SIG-M5 treated with dmso at 0.1 percent for 504 hours (cell line): ENCODE measurements at regions not wholly inside any gene's neighbourhood (a gene's known extent, or its start where the extent isn't known, plus 50 kb on each side); places are given as distances from the start of the nearest gene placed in this dataset.
A peak's percentile ranks its signal among the peaks of the same experiment; 100 is the strongest.

Source experiments
- DNase-seq: peaks from one replicate; lab custom pipeline; 2025; ENCODE audit not compliant: unreplicated experiment; lab: John Stamatoyannopoulos, UW

DNA sequence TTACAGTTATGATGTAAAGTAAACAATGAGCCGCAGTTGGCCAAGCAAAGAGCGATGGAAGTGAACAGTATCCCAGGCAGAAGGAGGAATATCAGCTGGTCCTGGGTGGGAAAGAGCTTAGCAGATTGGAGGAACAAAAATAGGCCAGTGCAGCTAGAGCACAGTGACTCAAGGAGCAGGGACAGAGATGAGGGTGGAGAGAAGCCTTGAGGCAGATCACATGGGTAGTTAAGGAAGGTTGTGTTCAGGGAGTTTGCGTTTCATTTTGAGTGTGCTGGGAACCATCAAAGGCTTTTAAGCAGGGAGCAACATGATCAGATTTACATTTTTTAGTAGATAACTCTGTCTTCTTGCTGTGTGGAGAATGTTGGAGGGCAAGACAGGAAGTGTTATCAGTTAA is 113.6 kb downstream of the OAT start:
- no peak for DNase-seq

DNA sequence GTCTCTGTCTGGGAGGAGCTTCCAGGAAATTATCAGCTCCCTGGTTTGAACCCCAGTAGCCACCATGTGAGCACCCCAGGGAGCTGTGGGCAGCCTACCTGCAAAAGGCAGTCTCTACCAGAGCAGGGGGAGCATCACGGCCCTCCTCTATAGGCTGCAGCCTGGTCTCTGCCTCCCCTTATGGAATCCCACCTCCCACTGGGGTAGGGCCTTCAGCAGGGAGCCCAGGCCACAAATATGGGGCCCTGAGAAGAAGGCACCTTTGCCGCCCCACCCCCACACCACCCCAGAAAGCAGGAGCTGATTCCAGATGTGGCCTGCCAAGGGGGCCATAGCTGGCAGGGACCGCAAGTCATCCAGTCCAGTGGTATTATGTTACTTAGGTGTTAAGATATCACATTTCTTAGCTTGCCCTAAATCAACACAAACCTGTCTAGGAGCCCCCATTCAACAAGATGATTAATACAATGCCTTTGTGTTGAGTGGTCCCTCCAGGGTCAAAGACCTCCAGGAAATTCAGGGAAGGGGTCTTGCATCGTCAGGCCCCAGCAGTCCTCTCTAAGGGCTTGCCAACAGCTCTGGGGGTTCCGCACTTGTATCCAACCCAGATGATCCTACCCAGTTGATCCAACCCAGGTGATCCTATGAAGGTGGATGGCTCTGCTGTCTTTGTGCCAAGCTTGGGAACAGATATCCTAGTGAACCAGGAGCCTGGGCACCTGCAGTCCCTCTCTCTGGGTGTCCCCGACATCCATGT is 114.9 kb downstream of the OAT start:
- DNase-seq = no peak

DNA sequence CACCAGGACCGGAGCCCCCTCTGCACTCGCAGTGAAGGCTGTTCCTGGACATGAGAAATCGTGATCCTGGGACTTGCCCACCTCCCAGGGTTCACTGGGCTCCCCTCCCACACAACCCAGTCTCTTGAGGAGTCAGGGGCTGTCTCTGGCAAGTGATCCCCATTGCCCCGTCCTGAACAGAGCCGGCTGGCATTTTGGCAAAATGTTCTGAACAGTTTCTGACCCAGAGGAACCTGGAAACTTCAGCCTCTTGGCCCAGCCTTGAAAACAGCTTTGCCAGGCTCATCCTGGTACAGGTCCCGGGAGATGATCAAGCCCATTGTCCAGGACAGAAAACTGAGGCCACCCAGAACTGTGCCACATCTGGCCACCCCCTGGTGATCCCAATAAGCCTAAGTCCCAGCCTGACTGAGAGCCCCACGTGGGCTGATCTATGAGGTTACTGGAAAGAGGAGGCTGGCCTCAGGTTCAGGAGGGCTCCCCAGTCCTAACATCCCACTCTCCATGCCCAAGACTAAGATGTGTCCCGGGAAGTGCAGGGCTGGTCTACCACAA is 115.7 kb downstream of the OAT start:
- no peak for DNase-seq

DNA sequence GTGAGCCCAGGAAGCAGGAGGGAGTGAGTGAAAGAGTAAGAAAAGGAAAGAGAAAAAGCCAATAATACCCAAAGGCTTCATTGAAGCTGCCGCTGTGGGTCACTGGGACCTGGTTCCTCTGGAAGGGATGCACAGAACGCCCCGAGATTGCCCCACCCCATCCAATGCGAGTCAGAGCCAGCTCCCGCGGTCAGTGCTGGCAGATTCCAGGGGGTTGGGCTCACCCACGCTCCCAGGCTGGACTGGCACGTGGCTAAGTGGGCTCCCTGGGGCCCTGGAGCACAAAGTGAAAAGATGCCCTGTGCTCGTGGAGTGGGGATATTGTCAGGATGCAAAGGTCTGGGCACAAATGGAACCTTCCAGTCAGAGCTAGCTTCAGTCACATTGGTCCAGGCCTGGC is 117.0 kb downstream of the OAT start:
- DNase-seq = no peak

DNA sequence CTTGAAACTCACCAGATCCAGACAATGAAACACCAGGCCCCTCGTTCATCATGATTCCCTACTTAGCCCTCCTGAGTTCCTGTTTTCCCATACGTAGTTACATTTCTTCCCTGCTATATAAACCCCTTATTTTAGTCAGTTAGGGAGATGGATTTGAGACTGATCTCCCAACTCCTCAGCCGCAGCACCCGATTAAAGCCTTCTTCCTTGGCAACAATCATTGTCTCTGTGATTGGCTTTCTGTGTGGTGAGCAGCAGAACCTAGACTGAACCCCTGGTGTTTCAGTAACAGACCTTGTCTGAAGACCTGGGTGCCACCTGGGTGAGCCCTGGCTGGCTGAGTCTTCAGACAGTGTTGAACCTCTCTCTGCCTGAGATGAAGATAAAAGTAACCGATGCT is 118.0 kb downstream of the OAT start:
- DNase-seq = no peak

DNA sequence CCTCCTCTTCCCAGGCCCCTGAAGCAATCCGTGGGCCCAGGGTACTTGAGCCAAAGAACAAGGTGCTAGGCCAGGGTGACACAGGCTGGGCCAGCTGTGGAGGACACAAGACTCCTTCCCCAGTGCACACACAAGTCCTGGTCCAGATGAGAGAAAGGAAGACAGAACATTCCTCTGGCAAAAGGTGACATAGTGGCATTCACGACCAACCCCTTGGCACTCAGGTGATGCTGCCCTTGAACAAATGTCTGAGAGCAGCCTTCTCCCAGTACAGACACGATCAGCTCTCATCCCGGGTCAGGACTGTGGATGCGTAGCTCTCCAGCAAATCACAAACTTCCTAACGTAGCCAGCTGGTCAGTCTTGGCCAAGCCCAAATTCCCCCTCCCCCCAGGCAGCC is 118.5 kb downstream of the OAT start:
- DNase-seq = no peak

DNA sequence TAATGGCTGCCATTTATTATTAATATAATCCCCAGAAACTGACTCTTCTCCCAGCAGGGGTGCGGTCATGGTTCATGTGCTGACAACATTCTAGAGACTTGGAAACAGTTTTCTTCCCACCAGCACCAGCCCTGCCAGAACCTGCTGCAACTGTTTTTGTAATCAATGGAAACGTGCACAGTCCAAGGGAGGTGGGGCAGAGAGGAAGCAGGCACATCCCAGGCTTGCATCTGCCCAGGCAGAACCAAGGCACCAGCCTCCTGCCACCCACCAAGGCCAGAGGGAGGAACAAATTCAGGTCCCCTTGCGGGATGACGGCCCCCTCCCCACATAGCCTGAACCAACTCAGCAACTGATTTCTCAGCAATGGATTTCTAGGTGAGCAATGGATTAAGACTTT is 119.0 kb downstream of the OAT start:
- no peak for DNase-seq

DNA sequence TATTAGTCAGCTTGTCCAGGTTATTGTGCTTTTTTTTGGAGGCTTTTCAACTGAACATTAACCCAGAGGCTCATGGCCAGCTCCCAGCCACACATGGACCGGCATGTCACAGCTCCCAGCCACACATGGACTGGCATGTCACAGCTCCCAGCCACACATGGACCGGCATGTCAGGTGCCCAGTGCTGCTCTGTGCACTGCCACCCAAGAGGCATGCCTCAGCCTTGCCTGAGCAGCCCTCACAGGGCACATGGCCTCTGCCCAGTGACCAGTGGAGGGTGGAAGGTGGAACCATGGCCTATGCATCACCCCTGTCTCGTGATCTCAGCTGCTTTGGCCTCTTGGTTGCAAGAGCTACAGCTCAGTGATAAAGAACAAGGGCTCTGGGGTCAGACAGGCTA is 119.8 kb downstream of the OAT start:
- no peak for DNase-seq

DNA sequence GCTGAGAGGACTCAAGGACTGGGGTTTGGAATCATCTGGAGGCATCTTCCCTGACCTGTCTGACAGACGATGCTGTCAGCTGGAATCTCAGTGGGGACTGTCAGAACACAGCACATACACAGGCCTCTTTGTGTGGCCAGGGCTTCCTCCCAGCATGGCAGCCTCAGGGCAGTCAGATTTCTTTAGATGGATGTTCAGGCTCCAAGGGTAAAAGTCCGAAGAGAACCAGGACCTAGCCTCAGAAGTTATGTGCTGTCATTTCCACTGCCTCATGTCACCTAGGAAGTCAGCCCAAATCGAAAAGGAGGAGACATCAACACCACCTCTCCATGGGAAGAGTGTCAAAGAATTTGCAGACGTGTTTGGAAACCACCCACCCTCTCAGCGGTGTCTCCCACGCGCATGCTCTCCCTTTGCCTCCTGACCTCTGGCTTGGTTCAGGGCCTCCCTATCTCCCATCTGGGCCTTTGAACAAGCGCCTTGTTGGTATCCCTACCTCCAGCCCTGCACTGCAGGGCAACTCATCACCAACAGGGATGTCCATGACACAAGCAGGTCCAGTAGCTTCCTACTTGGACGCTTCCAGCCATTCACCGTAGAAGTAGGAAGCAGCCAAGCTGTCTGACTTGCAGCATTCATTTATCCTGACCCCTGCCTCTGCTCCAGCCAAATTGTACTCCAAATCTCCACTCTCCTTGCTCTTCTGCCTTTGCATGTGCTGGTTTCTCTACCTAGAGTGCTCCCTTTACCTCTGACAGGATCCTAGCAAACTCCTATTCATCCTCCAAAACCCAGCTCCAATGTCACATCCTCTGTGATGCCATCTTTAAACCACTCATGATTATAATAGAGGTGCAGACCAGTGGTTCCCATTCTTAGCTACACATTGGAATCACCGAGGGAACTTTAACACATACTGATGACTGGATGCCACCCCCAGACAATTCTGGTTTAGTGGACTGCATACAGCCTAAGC is 121.6 kb downstream of the OAT start:
- DNase-seq = no peak

DNA sequence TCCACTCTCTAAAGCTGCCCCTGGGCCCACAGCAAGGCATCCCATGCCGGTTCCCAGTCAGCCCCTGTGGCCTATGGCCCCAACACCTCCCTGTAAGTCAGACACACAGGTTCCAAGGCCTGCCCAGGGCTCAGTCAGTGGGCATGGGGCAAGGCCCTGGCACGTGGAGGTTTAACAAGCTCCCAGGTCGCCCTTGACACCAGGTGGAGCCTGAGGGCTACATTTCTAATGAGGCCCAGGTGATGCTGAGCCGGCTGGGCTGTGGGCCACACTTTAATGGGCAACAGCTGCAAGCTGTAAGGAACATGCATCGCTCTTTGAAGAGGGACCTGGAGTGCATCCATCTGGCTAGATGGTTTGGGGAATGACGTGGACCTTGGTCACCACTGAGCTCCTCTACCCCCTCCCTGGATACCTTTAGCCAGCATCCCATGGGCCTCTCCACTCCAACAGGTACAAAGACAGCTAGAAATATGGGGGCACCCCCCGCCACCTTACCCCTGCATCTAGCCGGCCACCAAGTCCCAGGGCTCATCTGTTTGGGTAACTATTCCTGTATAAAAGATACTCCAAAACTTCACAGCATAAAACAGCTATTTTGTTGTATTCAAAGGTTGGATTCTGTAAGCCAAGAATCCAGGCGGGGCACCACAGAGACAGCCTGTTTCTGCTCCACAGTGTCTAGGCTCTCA is 122.5 kb downstream of the OAT start:
- no peak for DNase-seq

DNA sequence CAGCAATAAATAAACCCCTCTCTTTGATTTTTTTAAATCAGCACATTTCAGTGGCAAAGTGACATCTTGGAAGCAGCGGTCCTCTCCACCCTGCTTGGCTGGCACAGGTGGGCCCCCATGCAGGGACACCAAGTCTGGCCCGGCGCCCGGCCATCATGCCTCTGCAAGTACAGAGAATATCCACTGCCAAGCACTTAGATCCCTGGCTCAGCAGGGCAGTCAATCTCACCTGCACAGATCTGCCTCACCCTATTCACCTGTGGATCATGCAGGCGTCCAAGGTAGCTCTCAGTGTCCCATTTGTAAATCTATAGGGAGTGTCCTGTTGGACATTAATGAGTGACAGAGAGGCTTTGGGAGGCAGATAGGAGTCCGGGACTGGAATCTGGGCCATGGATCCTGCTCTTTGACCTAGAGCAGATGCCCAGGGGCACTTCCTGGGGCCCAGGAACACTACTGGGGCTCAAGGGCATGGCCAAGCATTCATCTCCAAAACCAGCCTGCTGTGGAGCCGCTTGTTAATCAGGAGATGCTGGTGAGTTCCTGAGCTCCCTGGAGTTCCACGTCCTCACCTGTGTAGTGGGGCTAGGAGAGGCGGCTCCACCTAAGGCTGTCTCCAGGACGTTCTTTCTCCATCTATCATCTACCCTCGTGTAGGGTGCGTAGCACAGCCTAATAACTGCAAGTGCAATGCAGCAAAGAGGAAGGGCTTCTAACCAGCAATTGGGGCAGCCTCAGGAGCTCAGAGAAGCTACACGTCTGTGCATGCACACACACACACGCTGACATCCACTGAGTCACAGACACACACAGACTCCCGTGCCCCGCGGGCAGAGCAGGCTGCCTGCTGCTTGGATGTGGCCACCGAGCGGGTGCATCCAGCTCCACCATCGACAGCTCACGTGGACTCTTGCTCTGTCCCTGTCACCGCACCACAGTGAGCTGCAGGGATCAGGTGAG is 123.6 kb downstream of the OAT start:
- no peak for DNase-seq

DNA sequence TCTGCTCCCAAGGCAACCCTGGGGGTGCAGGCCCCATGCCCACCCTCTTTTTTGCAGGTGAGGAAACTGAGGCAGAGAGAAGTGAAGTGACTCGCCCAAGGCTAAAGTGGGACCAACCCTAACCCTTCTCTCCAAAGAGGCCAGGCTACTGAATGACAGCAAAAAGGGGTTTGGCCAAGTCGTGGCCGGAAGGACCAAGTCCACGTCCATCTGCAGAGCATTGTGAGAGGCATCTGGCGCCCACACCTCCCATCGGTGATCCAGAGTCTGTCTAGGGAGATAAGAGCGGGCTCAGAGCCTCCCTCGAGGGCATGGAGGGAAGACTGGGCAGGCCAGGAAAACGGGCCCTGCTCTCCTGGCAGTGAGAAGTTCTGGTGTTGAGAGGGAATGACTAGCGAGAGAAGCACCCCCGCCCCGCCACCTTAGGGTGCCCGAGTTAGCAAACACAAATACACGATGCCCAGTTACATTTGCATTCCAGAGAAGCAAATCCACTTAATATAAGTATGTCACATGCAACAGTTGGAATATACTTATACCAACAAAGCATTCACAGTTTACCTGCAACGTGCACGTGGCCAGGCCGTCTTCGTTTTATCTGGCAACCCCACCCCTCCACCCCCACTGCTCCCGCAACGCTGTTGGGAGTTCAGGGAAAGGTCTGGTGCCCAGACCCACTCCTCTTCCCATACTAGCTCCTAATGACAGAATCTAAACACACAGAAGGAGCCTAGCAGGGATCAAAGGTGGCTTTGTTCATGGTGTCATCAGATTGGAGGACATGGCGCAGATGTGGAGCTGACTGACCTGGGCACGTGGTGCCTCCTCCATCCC is 124.9 kb downstream of the OAT start:
- no peak for DNase-seq

DNA sequence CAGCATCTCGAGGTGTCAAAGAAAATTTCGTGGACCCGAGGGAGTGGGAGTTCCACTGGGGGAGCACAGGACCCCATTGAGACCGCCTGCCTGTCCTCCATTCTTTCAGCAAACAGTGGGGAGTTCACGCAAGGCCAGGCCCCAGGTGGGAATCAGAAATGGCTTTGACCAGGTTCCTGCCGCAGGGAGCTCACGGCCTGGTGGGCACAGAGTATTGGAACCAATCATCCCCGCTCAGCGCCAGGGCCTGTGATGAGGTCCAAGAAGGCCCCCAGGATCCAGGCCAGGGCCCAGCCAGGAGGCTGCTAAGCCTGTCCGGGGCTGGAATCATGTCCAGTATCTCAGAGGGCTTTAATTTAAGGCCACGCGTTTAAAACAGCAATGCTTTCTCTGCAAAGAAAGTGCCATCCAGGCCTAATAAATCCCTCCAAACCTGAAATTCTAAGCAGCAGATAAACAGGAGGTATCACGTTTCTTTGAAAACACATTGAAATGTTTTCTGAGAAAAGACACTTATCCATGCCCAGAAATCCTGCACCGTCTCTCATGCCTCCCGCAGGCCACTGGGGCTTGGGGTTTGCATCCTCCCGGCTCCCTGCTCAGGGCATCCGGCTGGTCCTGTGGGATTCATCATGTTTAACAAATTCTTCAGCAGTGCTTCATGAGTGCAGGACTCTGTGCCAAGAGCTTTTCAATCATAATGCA is 125.7 kb downstream of the OAT start:
- DNase-seq = no peak

DNA sequence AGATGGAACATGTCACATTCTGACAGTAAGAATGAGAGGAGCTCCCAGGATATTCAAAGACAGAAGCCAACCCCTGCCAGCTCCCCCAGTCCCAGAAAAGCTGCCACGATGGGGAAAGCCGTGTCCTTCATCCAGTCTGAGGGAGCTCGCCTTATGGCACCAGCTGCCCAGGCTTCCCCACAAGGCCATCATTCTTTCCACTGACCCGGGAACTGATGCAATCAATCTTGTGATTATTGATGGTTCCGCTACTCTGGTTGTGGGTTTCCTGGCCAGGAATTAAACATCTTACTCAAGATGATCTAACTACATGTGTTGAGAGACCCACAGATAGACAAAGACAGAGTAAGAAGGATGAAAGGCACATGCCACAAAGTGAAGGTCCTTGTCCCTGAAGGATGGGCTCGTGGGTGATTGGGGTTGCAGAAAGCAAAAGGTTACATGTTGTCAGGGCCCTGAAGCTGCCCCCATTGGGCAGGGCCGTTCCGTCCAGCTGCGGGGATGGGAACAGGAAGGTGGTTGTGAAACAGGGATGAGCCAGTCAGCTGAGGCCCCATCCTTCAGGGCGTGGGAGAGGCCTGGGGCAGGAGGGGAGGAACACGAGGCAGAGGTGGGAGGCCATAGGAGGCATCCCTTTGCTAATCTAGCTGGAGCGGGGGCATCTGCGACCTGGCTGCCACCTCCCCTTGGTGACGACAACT is 127.6 kb downstream of the OAT start:
- peak; percentile 52 for DNase-seq

DNA sequence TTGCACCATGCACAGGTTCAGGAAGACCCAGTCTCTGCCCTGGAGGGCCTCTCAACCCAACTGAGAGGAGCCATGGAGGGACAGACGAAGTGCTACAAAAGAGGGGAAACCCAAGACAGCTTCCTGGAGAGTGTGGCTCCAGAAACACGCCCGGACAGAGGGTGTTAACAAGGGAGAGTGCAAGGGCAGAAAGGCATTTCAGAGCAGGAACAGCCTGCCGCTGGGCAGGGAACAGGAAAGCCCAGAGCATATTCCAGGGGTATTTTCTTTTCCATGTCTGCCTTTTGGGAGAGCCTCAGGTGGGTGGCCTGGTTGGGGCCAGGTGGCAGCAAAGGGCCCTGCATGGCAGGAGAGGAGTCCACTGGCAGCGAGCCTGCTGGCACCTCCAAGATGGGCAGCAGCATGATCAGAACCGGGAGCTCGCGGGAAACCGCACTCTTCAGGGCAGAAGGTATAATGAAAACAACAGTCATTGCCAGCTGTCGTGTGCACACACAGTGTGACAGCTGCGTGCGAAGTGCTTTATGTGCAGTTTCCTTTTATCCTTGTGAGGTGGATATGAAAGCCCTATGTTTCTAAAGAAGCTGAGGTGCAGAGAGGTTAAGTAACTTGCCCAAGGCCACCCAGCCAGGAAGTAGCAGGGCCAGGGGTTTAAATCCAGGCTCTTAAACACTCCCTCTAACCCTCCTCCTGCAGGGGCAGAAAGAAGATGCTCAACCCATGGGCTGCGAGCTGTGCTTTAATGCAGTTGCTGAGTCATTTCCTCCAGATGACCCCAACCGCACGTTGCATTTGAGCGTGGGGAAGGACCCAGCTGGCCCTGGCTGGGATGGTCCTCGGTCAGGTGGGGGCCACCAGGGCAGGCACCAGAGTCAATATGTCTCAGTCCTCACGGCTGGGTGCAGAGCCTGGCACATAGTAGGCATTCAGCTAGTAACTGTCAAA is 128.6 kb downstream of the OAT start:
- DNase-seq = peak; percentile 37

DNA sequence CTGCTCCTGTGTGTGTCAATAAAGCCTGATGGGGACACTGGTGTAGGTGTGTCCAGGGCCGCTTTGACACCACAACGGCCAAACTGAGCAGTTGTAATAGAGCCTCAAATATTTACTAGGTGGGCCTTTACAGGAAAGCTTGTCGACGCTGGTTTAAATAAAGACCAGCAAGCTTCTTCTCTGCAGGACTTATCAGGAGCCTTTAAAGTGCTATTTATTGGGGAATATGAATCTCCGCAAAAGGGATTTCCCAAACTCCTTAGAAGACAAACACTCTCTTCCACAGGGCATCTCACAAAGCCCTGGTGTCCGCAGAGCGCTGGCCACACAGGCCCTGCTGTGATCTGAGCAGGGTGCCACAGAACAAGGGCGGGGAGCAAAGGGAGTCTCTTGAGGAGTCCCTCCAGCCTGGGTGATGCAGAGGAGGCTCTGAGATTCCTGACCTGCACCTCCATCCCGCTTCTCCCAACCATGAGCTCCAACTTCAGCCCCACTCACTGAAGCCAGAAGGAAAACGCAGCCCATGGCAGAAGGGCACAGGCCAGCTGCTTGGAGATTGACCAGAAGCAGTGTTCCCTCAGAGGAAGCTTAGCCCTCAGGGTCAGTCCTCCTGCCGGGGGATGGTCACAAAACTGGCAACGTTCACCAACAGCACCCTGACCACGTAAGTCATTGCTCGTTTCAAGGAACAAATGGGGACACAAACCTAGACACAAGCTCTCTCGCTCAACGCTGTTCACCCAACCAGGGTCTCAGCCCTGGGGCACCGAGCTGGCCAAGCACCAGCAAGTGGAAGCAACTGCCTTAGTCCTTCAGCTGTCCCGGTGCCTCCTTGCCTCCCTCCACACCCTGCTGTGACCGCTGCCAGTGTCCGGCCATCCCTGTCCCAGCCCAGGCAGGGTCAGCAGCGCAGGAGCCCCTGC is 129.5 kb downstream of the OAT start:
- DNase-seq = no peak
